ENCODE measurements at regions not wholly inside any gene's neighbourhood (a gene's known extent, or its start where the extent isn't known, plus 50 kb on each side); places are given as distances from the start of the nearest gene placed in this dataset.

DNA sequence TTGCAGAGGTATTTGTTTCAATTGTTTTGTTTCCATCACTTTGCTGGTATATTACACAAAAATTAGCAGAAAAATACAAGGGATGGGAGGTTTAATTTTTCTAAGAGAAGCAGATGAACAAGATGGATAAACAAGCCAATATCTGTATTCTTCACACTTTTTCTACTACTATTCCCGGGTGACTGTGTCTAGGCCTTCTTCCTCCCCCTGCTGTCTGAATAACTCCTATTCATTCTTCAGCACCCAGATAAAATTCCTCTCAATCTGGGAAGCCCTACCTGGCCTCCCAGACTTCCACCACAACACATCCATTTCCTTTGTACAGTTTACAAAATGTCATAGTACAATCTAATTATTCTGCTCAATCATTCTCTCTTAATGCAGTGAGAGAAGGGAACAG is 666.6 kb upstream of the TENM4 start:
- TF ChIP-seq, protein P1, sequence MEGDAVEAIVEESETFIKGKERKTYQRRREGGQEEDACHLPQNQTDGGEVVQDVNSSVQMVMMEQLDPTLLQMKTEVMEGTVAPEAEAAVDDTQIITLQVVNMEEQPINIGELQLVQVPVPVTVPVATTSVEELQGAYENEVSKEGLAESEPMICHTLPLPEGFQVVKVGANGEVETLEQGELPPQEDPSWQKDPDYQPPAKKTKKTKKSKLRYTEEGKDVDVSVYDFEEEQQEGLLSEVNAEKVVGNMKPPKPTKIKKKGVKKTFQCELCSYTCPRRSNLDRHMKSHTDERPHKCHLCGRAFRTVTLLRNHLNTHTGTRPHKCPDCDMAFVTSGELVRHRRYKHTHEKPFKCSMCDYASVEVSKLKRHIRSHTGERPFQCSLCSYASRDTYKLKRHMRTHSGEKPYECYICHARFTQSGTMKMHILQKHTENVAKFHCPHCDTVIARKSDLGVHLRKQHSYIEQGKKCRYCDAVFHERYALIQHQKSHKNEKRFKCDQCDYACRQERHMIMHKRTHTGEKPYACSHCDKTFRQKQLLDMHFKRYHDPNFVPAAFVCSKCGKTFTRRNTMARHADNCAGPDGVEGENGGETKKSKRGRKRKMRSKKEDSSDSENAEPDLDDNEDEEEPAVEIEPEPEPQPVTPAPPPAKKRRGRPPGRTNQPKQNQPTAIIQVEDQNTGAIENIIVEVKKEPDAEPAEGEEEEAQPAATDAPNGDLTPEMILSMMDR (IDR thresholded peaks at IDR 0.05; ENCODE audit: low read depth, low read length, poor library complexity, severe bottlenecking): no peak
- TF ChIP-seq EZH2phosphoT487 (IDR thresholded peaks at IDR 0.05; ENCODE audit: borderline replicate concordance, low read length): no peak
